H54 (cell line): ENCODE measurements at regions not wholly inside any gene's neighbourhood (a gene's known extent, or its start where the extent isn't known, plus 50 kb on each side); places are given as distances from the start of the nearest gene placed in this dataset.

Source experiments
- DNase-seq: peaks from one replicate; pipeline ENCODE4 v3.0.0; 2011; ENCODE audit warnings: low spot score, mixed read lengths; ENCODE audit not compliant: insufficient read length
- FAIRE-seq: peaks from 3 replicates; lab custom pipeline; 2011; peaks lifted over from hg19 to GRCh38; lab: Jason Lieb, UNC
- POLR2A ChIP-seq: IDR thresholded peaks from 2 replicates; pipeline ENCODE4 v1.6.1; 2011; ENCODE audit warnings: low read depth, mild to moderate bottlenecking, low read length

DNA sequence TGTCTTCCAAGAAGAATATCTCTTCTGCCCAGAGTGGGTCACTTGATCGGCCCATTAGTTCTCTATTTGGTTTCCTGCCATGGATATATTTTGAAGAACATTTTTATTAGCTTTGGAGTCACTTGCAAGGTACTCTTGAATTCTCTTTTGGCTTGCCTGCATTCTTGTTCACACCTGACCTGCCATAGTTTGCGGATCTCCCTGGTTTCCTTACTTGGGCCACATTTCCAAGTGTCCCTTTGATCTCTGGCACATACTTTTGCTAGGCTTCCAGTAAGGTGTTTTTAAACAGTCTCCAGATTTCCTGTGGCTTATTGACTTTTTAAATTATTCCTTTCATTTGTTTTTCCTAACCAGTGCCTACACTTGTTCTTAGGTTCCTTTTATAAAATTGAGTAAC is 488.5 kb upstream of the MDFIC2 start:
- no peak for FAIRE-seq

GRCh38 chr3:70789878-70790277 is 477.4 kb upstream of the MDFIC2 start:
- no peak for FAIRE-seq
- no peak for TF ChIP-seq POLR2A
- DNase-seq, result no peak

More for the DNA sequence above, 488.5 kb upstream of the MDFIC2 start:
- no peak for DNase-seq
- no peak for TF ChIP-seq POLR2A

- DNase-seq (no peak), FAIRE-seq (no peak)
- TF ChIP-seq POLR2A, result no peak
Measured at GRCh38 chr3:70780790-70781189, 468.4 kb upstream of the MDFIC2 start.

DNA sequence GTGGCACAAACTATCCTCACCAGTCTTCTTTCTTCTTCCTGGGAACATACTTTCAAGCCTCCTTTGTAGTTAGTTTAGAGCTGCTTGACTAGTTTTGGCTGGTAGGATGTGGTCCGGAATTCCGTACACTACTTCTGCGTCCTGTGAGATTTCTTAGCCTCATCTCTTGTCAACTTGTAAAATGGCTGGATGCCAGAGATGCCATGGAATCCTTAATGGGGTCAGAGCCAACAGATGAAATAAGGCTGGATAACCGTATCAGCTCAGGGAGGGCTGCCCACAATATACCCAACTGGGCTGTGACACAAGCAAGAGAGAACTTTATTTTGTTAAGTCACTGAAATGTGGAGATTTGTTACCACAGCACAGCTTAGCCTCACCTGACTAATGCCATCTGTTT is 466.9 kb upstream of the MDFIC2 start:
- no peak for TF ChIP-seq POLR2A
- no peak for FAIRE-seq

GRCh38 chr3:70776081-70776480 is 463.6 kb upstream of the MDFIC2 start:
- TF ChIP-seq POLR2A, result no peak
- FAIRE-seq (no peak), DNase-seq (no peak)

More for the DNA sequence above, 466.9 kb upstream of the MDFIC2 start:
- no peak for DNase-seq

DNA sequence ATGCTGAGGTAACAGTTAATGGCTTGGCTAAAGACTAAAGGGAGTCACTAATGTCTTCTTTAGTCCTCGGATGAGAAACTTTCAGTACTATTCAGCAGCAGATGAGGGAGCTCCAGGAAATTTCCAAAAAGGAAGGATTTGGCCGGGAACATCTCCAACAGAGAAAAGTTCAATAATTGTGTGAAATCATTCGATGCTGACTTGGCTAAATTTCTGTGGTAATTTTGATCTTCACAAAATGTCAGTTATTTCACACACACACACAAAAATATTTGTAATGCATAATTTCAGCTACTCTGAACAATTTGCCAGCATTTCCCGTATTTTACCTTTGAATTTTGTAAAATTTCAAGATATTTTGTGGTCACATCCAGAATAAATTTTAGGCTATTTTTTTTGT is 462.8 kb upstream of the MDFIC2 start:
- DNase-seq (no peak), FAIRE-seq (no peak)
- no peak for TF ChIP-seq POLR2A

DNA sequence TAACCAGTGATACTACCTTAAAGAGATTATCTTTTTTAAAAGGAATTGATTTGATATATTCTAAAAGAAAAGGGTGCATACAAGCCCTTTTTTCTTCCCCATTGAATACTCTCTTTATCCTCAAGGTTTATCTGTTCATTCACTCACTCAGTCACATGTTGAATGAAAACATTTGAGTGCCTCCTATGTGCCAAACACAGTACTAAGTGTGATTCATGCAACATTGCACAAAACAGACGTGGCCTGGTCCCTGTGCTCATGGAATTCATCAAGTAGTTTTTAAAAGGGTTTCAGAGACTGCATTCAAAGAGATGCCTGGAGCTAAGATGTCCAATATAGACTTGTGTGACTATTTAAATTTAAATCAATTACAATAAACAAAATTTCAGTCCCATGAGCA is 462.2 kb upstream of the MDFIC2 start:
- TF ChIP-seq POLR2A, result no peak
- DNase-seq (no peak), FAIRE-seq (no peak)

DNA sequence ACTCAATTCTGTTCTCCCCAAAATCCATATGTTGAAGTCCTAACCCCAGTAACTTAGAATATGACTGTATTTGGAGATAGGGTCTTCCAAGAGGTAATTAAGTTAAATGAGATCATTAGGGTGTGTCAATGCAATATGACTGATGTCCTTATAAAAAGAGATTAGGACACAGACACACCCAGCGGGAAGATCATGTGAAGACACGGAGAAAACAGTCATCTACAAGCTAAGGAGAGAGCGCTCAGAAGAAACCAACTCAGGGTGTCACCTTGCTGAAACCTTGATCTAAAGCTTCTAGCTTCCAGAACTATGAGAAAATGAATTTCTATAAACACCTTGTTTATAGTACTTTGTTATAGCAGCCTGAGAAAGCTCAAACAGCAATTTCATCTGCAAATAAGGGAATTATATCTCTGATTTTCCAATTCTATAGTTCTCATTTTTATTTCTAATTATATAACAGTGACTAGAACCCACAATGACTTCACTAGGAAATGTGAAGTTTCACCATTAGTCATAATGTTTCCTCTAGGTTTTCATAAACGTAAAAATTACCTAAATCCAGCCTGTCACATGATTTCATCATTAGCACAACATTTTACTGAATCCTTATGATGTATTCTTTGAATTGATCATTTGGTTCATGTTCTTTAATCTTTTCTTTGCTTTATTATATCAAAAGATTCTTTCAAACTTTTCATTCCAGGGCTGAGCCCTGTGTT is 459.1 kb upstream of the MDFIC2 start:
- DNase-seq, result no peak
- no peak for FAIRE-seq
- TF ChIP-seq POLR2A, result no peak

GRCh38 chr3:70770650-70771049 is 458.2 kb upstream of the MDFIC2 start:
- TF ChIP-seq POLR2A, result no peak
- no peak for FAIRE-seq
- DNase-seq, result no peak

DNA sequence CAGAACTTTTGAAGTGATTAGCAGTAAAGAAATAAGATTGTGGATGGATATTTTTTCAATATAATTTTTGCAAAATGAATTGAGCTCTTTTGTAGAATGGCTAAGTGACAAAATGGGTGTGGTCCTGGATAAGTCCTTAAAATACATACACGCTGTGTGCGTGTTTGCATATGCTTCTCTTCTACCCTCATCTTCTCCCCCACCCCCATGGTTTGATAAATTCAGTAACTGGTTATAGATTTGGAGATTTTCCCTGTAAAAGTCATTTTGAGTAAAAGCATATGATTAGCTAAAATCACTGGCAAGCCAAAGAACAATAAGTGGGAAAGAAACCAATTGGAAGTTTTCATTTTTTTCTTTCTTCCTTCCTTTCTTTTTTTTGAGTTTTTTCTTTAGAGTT is 453.9 kb upstream of the MDFIC2 start:
- DNase-seq (no peak), FAIRE-seq (no peak)
- no peak for TF ChIP-seq POLR2A

DNA sequence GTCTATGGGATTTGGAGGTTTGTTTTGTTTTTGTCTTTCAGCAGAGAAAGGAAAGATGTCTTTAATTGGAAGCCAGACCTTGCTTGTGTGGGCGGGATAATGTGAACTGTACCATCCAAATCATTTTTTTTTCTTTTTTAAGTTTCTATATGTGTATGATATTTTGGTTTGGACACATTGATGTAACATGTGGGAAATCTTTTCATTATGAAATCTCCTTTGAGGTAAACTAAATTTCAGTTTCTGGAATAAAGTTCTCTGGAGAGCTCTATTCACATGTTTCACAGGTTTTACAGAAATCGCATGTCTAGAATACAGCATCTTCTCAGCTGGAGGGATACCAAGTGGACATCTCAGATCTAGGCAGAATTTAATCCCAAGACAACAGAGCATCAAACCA is 451.5 kb upstream of the MDFIC2 start:
- FAIRE-seq, result no peak
- no peak for DNase-seq
- TF ChIP-seq POLR2A, result no peak

GRCh38 chr3:70757658-70758057 is 445.2 kb upstream of the MDFIC2 start:
- no peak for DNase-seq
- TF ChIP-seq POLR2A, result no peak
- FAIRE-seq, result no peak

GRCh38 chr3:70755526-70755925 is 443.1 kb upstream of the MDFIC2 start:
- no peak for TF ChIP-seq POLR2A
- no peak for FAIRE-seq

DNA sequence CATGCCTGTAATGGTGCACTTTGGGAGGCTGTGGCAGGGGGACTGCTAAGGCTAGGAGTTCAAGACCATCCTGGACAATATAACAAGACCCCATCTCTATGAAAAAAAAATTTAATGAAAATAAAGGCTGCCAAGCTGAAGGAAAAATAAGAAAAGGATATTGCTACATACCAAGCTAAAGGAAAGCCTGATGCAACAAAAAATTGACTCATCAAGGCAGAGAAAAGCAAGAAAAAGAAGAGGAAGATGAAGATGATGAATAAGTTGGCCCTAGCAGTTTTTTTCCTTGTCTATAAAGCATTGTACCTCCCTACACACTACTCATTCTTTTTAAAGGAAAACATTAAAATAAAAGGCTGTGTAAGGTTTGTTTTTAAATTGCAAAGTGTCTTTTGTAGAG is 441.9 kb upstream of the MDFIC2 start:
- DNase-seq (no peak), FAIRE-seq (no peak)
- TF ChIP-seq POLR2A, result no peak

More at GRCh38 chr3:70755526-70755925, 443.1 kb upstream of the MDFIC2 start:
- no peak for DNase-seq

DNA sequence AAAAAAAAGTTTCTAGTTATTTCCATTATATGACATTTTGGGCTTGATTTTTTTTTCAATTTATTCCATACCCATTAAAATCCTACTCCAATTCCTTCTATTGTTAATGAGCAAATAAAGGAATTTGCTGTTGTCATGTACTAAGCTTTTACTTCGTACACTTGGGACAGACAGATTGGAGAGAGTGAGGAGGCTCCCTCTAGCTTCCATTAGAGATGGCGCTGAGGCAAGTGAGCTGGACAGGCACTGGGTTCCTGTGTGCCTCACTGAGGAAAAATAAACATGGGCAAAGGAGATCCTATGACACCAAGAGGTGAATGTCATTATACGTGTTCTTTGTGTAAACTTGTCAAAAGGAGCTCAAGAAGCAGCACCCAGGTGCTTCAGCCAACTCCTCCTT is 441.1 kb upstream of the MDFIC2 start:
- no peak for TF ChIP-seq POLR2A
- FAIRE-seq, result no peak
- DNase-seq, result no peak
